ENCODE measurements at regions not wholly inside any gene's neighbourhood (a gene's known extent, or its start where the extent isn't known, plus 50 kb on each side); places are given as distances from the start of the nearest gene placed in this dataset.

- no peak for TF ChIP-seq CTCF (IDR thresholded peaks at IDR 0.05; ENCODE audit: low read depth, low read length)
- no peak overlapping the region for H3K4me3 ChIP-seq (ENCODE audit: low read depth, low read length)
These were observed 464.5 kb downstream of the RASEF start for GRCh38 chr9:82598241-82599039.

- no peak overlapping the region for H3K4me3 ChIP-seq (ENCODE audit: low read depth, low read length)
- no peak for TF ChIP-seq CTCF (IDR thresholded peaks at IDR 0.05; ENCODE audit: low read depth, low read length)
These were observed 463.5 kb downstream of the RASEF start for GRCh38 chr9:82599336-82599949.

- TF ChIP-seq CTCF (IDR thresholded peaks at IDR 0.05; ENCODE audit: low read depth, low read length), result no peak
- no peak overlapping the region for H3K4me3 ChIP-seq (ENCODE audit: low read depth, low read length)
These were observed 462.2 kb downstream of the RASEF start for GRCh38 chr9:82600536-82601292.

GRCh38 chr9:82601293-82601771 lies 461.6 kb downstream of the RASEF start:
- H3K4me3 ChIP-seq (ENCODE audit: low read depth, low read length), result no peak overlapping the region
- TF ChIP-seq CTCF (IDR thresholded peaks at IDR 0.05; ENCODE audit: low read depth, low read length), result no peak

- H3K4me3 ChIP-seq (ENCODE audit: low read depth, low read length), result no peak overlapping the region
These were observed 457.8 kb downstream of the RASEF start for GRCh38 chr9:82604947-82605656.

GRCh38 chr9:82605657-82606031 lies 457.3 kb downstream of the RASEF start:
- no peak overlapping the region for H3K4me3 ChIP-seq (ENCODE audit: low read depth, low read length)
- TF ChIP-seq CTCF (IDR thresholded peaks at IDR 0.05; ENCODE audit: low read depth, low read length), result no peak

More at GRCh38 chr9:82604947-82605656, 457.8 kb downstream of the RASEF start:
- no peak for TF ChIP-seq CTCF (IDR thresholded peaks at IDR 0.05; ENCODE audit: low read depth, low read length)

Data from WI38 (cell line).